NCI-H146 treated with DMSO at 0.1 percent for 48 hours (cell line): ENCODE measurements at regions not wholly inside any gene's neighbourhood (a gene's known extent, or its start where the extent isn't known, plus 50 kb on each side); places are given as distances from the start of the nearest gene placed in this dataset.
"Not testable (repeated sequence)": the region's sequence is repeated elsewhere in the genome, so short reads cannot be mapped to it uniquely, and the experiment has no call there.

Source experiments
- DNase-seq: peaks from one replicate; lab custom pipeline; 2025; ENCODE audit not compliant: unreplicated experiment; lab: John Stamatoyannopoulos, UW

DNA sequence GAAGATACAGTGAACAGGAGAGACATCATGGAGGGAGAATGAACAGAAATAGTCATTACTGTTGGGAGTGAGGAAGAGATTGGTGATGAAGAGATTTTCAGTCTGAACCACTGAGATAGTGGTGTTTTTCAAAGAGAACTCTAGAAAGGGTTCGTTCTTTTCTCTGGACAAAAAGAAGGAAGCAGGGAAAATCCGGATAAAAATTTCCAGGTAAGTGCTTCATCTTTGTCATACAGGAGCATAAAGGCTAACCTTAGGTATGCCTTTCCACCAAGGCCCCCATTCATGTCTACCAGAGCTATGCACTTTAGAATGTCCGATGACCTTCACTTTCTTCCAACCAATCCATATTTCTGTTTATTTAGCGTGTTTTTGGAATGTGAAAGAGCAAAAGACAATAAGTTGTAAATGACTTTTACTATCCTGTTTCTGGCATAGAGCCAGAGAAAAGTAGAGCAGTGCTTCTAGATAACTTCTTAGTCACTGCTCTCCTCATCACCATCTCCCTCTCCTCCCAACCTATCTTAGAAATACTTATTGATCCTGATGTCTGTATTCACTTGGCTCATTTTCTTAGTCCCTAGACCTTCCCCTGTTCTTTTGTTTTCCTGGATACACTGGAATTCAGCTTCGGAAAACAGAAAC lies 116.5 kb downstream of the TTC6 start:
- DNase-seq = no peak

DNA sequence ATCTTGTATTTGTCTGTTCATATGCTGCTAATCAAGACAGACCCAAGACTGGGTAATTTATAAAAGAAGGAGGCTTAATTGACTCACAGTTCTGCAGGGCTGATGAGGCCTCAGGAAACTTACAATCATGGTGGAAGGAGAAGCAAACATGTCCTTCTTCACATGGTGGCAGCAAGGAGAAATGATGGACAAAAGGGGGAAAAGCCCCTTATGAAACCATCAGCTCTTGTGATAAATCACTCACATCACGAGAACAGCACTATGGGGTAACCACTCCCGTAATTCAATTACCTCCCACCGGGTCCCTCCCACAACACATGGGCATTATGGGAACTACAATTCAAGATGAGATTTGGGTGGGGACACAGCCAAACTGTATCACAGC lies 117.0 kb downstream of the TTC6 start:
- not testable (repeated sequence) for DNase-seq

GRCh38 chr14:37712976-37713431 lies 117.6 kb downstream of the TTC6 start:
- DNase-seq = no peak

GRCh38 chr14:37720131-37720530 lies 124.7 kb downstream of the TTC6 start:
- DNase-seq = no peak

- no peak for DNase-seq
Observed at GRCh38 chr14:37721976-37722659, 126.7 kb downstream of the TTC6 start.

DNA sequence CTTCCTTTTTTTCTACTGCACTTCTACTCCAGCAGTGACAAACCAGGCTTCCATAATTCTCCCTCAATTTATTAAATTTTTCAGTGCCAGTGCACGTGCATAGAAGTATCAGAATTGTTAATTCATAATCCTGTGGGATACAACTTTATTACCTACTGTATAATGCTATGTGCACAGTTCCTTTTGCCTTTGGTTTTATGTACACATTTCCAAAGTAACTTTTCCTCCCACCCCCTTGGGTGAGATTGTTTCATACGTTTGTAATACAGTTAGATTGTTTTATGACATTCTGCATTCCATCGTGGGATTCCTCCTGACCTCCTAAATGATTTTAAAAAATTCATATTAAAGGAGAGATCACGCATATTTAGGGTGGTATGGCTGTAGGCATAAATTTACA lies 128.1 kb downstream of the TTC6 start:
- no peak for DNase-seq

- no peak for DNase-seq
Observed at GRCh38 chr14:37726708-37727107, 131.3 kb downstream of the TTC6 start.

GRCh38 chr14:37729218-37729617 lies 133.8 kb downstream of the TTC6 start:
- no peak for DNase-seq

DNA sequence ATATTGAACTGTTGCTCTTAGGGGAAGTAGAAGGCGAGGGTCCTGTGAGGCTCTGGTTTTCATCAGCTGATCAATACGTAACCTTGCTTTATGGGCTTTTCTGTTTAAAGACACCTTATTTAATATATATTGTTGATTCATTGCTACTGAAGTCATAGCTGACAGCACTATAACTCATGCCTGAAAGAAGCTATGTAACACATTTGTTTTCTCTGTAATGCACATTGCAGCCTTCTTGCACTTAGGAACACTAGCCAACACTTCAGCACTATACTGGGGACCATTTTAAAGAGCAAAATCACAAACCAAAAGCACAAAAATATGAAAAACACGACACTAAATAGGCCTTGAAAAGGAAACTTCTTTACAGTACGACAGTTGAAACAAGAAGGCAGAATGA lies 135.7 kb downstream of the TTC6 start:
- DNase-seq = no peak

- DNase-seq = no peak
Observed at GRCh38 chr14:37745657-37746056, 150.2 kb downstream of the TTC6 start.

DNA sequence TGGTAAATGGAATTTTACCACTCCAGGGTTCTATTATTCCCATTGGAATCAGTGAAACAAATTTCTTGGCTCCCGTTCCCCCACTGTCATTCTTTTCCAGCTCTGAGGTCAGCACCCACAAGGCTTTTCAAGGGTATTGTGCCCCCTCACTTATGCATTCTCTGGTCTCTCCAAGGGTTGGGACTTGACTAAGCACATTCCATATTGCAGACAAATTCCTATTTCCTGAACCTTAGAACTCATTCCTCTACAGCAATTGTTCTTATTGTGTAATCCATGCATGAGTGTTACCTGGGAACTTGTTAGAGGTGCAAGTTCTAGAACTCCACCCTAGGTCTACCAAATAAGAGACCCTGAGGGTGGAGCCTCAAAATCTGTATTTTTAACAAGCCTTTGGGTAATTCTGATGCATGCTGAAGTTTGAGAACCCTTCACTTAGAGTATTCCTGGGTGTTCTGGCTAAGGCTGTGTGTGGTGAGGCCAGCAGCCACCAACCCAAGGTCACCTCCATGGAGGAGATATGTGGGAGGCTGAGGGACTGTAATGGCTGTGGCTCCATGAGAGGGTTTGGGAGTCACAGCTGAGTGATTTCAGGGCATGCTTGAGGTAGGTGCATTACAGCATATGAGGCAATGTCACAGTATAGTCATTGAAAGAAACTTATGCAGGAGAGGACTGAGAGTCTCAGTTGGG lies 150.9 kb downstream of the TTC6 start:
- DNase-seq = no peak

DNA sequence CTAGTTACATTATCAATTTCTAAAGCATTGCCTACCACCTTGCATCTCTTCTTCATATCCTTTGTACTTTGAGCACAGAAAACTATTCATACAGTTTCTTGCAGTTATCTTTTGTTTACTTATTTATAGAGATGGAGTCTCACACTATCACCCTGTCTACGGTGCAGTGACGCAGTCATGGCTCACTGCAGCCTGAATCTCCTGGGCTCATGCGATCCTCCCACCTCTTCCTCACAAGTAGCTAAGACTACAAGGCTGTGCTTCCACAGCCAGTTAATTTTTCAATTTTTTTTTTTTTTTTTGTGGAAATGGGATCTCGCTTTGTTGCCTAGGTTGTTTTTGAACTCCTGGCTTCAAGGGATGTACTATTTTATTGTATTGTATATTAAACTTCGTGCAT lies 158.0 kb downstream of the TTC6 start:
- no peak for DNase-seq

DNA sequence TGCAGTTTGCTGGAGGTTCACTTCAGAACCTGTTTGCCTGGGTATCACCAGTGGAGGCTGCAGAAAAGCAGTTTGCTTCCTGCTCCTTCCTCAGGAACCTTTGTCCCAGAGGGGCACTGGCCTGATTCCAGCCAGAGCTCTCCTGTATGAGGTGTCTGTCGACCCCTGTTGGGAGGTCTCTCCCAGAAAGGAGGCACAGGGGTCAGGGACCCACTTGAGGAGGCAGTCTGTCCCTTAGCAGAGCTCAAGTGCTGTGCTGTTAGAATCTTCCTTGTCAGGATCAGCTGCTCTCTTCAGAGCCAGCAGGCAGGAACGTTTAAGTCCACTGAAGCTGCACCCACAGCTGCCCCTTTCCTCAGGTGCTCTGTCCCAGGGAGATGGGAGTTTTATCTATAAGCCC lies 164.8 kb downstream of the TTC6 start:
- not testable (repeated sequence) for DNase-seq

GRCh38 chr14:37763266-37763665 lies 167.8 kb downstream of the TTC6 start:
- no peak for DNase-seq

DNA sequence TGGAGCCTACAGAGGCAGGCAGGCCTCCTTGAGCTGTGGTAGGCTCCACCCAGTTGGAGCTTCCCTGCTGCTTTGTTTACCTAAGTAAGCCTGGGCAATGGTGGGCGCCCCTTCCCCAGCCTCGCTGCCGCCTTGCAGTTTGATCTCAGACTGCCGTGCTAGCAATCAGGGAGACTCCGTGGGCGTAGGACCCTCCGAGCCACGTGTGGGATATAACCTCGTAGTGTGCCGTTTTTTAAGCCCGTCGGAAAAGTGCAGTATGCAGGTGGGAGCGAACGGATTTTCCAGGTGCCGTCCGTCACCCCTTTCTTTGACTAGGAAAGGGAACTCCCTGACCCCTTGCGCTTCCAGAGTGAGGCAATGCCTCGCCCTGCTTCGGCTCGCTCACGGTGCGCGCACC lies 176.9 kb downstream of the TTC6 start:
- DNase-seq = not testable (repeated sequence)

DNA sequence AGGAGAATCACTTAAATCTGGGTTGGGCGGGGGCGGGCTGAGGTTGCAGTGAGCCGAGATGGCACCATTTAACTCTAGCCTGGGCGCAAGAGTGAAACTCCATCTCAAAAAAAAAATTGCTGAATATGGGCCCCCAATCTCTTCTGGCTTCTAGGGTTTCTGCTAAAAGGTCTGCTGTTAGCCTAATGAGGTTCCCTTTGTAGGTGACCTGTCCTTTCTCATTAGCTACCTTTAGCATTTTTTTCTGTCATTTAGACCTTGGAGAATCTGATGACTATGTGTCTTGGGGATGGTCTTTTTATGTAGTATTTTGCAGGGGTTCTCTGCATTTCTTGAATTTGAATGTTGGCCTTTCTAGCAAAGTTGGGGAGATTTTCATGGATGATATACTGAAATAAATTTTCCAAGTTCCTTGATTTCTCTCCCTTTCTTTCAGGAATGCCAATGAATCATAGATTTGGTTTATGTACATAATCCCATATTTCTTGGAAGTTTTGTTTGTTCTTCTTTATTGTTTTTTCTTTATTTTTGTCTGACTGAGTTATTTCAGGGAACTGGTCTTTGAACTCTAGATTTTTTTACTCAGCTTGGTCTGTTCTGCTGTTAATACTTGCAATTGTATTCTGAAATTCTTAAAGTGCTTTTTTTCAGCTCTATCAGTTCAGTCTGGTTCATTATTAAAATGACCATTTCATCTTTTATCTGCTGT lies 181.5 kb downstream of the TTC6 start:
- no peak for DNase-seq

DNA sequence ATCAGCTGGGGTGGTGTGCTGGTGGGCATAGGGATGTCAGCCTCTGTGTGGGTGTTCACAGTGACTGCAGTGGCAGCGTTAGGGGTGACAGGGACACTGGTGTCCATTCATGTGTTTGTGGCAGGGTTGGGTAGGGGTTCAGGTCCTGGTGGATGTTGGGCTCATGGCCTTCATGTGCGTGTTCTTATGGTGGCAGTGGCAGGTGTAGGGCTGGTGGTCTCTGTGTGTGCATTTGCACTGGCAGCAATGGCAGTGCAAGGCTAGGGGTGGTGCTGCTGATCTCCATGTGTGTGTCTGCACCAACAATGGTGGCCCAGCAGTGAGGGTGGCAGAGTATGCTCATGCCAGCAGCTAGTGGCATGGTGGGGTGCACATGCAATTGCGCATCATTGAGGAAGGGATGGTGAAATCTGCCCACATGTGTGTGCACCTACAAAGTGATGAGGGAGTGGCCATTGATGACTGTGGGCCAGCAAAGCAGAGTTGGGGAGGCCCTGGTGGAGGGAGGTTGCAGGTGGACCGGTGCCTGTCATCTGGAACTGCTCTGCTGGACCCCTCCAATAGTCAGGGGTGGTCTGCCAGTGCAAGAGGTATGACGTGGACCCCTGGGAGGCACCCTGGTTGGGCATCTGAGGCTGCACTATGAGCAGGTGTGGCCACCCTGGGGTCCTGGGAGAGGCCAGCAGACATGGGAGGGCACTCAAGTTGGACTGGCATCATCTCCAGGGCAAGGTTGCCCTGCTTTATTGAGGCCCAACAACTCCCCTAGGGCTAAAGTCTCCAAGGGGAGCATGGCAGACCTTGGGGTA lies 182.9 kb downstream of the TTC6 start:
- no peak for DNase-seq

GRCh38 chr14:37779480-37779879 lies 184.1 kb downstream of the TTC6 start:
- DNase-seq = no peak

DNA sequence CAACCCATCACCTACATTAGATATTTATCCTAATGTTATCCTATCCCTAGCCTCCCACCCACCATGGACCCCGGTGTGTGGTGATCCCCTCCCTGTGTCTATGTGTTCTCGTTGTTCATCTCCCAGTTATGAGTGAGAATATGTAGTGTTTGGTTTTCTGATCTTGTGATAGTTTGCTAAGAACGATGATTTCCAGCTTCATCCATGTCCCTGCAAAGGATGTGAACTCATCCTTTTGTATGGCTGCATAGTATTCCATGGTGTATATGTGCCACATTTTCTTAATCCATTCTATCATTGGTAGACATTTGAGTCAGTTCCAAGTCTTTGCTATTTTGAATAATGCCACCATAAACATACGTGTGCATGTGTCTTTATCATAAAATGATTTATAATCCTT lies 185.3 kb downstream of the TTC6 start:
- not testable (repeated sequence) for DNase-seq

DNA sequence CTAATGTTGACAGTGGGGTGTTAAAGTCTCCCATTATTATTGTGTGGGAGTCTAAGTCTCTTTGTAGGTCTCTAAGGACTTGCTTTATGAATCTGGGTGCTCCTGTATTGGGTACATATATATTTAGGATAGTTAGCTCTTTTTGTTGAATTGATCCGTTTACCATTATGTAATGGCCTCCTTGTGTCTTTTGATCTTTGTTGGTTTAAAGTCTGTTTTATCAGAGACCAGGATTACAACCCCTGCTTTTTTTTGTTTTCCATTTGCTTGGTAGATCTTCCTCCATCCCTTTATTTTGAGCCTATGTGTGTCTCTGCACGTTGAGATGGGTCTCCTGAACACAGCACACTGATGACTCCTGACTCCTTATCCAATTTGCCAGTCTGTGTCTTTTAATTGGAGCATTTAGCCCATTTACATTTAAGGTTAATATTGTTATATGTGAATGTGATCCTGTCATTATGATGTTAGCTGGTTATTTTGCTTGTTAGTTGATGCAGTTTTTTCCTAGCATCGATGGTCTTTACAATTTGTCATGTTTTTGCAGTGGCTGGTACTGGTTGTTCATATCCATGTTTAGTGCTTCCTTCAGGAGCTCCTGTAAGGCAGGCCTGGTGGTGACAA lies 188.9 kb downstream of the TTC6 start:
- not testable (repeated sequence) for DNase-seq
